ENCODE measurements at regions not wholly inside any gene's neighbourhood (a gene's known extent, or its start where the extent isn't known, plus 50 kb on each side); places are given as distances from the start of the nearest gene placed in this dataset.

GRCh38 chr14:61875483-61875882 is 113.3 kb downstream of the SNAPC1 start:
- TF ChIP-seq CTCF (IDR thresholded peaks at IDR 0.05) (no peak), POLR2A (IDR thresholded peaks at IDR 0.05) (no peak)
